CD4-positive, alpha-beta T cell treated with Interferon alpha-2 for 1 hour (primary cell): ENCODE measurements at regions not wholly inside any gene's neighbourhood (a gene's known extent, or its start where the extent isn't known, plus 50 kb on each side); places are given as distances from the start of the nearest gene placed in this dataset.

Source experiments
- DNase-seq, 2 donors: peaks; one replicate each; pipeline ENCODE4 v3.0.0-alpha.2; 2020 to 2022

DNA sequence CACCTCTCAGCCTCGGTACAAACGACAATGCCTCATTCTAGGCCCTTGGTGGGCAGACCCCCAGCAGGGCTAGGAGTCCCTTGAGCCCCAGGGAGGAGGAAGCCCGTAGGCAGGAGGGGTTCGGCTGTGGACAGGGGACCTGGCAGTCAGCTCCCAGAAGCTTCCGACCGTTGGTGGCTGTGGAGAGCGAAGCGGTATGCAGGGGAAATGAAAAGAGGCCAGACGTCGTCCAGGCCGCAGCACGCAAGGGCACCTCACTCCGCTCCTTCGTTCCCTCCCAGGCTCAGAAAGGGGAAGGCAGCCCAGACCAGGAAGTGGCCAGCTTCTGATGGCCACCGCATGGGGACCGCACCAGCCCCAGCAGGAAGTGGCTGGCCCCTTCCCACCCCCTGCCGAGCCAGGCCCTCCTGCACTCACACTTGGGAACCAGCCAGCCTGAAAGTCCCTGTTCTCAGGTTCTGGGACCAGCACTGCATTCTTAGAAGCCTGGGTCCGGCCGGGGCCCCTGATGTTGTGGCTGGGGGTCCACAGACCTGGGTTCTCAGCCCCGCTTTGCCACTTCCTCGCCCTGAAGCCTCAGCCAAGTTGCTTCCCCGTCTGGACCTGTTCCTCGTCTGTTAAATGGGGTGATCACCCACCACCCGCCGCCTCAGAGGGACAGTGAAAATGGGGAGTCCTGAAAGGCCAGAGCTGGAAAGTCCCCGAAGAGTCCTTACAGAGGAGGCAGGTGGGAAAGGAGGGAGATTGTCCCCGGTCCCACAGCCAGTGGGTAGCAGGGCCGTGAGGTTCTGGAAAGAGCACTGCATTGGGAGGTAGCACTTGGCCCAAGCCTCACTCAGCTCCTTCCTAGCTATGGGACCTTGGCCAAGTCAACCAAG is 104.0 kb upstream of the RUNX3 start:
- DNase-seq, result peak; percentile 55 to 74

- no peak for DNase-seq
Measured at GRCh38 chr1:25033030-25033827, 103.2 kb upstream of the RUNX3 start.

DNA sequence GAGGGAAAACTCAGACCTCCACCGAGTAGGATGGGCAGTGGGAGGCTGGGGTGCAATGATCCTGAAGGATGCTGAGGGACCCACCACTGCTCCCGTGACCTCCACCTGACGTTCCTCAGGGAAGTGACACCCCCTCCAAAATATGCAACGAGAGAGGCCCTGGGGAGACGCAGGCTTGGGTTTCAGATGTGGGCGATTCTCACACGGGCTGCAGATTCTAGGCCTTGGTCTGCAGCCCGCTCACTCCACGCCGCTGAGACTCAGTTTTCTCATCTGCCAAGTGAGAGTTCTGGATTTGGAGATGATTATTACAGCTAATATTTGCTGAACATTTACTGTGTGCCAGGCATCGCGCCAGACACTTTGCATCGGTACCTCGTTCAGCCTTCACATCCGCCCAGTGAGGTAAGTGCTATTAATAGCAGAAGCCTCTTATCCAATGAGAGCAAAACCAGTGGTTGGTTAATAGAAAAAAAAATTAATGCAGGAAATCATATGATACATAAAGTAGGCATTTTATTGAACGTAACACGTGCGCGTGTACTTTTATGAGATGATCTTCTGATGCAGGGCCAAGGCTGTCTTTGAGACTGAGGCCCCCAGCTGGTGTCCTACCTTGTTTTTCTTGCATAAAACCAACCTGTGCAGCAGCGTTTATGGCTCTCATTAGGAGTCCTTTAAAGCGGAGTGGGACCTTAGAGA is 102.0 kb upstream of the RUNX3 start:
- peak; percentile 80 to 89 for DNase-seq

- DNase-seq, result no peak
Measured at GRCh38 chr1:25031601-25031965, 101.5 kb upstream of the RUNX3 start.

DNA sequence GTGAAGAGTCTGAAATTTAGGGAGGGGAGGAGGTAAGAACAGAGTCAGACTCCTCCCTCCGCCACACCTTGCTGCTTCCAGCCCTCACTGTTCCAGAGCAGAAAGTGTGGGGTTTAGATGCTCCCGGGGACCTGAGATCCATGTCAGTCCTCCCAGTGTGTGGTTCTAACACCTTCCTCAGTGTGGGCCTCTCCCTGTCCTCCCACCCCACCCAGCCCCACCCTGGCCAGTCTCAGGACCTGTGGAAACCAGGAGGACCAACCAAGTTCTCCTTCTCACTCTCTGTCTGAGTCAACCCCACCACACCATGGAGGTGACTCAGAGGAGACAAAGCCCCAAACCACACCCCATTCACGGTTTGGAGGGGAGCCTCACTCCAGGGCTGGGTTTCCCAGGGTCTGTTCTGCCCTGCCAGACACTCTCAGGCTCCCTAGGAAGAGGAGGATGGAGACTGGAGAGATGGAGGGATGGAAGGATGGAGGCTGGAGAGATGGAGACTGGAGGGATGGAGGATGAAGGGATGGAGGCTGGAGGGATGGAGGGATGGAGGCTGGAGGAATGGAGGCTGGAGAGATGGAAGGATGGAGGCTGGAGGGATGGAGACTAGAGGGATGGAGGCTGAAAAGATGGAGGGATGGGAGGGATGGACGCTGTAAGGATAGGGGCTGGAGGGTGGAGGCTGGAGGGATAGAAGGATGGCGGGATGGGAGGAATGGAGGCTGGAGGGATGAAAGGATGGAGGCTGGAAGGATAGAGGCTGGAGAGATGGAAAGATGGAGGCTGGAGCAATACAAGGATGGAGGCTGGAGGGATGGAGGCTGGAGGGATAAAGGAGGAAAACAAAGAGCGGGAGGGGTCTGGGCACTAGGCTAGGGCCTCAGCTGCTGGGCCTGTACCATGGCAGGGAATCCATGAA is 100.9 kb upstream of the RUNX3 start:
- peak; percentile 72 to 73 for DNase-seq

- no peak for DNase-seq
Measured at GRCh38 chr1:25030012-25030411, 99.9 kb upstream of the RUNX3 start.

DNA sequence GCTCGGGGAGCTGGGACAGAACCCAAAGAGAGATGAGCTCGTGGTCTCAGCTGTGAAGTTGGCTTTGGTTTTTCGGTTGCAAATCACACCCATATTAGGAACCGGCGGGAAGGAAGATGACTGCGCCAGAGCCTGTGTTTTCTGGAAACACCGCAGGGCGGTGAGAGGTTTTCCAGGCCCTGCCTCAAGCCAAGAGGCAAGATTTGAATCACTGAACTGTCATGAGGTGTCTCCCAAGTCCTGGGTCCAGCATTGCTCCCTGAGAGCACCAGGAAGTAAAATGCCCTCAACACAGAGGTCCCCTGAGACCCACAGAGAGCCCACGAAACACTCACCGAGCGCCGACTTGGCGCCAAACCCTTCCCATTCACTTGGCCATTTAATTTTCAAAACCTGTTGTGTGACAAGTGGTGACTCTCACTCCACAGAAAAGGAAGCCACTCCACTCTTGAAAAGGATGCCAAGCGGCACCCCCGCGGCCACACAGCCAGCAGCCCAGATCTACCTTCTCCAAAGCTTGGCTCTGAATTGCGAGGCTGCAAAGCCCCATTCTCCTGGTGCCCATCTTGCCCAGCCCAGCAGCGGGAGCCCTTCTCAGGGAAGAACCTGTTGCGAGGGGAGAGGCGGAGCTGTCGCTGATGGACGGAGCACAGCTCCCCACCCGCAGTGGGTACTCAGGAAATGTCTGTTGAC is 99.0 kb upstream of the RUNX3 start:
- peak in 1 of 2 donors; percentile 50 for DNase-seq

GRCh38 chr1:25028587-25028906 is 98.5 kb upstream of the RUNX3 start:
- no peak for DNase-seq

DNA sequence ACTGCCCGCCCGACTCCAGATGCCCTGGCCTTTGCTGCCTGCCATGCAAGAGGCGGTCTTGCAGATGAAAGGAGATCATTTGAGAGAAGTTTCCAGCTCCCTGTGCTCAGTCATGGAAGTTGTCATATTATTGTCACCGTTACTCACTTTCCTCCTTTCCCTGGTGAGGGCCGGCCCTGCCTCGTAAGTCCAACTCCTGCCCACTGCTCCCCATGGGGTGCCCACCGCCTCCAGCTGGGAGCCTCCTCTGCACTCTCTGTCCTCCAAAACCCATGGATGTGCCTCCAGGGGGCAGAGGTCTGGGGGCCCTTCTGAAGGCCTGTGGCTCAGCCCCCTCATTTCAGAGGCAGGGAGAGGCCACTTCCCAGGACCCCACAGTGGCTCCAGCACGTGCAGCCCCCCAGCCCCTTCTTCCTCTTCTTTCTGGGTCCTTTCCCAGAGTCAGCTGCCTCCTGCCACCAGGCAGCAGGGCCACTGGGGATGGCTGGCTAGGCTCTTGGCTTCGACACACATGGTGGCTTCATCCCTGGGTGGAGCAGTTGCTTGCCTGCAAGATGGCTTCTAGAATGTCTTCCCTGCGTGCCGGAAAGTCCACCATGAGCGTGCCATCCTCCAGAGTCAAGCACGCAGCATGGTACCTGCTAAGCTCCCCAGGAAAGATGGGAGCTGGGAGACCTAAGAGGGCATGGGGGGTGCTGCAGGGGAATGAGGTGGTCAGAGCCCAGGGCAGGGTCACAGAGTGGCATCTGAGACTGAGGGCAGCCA is 97.9 kb upstream of the RUNX3 start:
- no peak for DNase-seq

DNA sequence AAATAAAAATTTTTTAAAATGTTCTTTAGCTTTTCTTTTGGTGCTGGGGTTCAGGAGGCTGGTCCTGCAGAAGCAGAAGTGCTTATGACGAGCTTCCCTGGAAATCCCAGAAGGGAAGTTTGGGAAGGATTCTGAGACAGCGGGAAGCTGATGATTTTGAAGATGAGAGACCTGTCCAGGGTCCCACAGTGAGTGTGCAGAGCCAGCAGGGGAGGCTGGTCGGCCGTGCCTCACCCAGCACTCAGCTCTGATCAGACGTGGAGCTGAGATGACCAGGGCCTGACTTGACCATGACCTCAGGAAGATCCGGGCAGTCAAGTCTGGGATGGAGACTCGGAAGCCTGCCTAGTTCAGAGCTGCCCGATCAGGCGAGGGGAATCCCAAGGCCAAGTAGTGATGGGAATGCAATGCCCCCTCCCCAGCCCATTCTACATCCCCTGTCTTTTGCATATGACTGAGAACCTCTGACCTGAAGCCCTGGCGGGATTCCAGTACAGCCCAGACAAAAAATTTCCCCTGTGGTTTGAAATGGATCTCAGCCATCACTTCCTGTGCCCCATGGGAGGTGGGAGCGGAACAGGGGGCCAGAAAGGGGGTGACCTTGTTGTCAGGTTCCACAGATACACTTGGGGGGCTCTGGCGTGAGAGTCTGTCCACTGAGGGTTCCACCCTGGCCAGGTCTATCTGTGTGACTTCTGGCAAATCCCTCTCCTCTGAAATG is 96.8 kb upstream of the RUNX3 start:
- DNase-seq, result no peak

- no peak for DNase-seq
Measured at GRCh38 chr1:25026304-25026703, 96.2 kb upstream of the RUNX3 start.

GRCh38 chr1:25024615-25025350 is 94.7 kb upstream of the RUNX3 start:
- DNase-seq, result no peak

DNA sequence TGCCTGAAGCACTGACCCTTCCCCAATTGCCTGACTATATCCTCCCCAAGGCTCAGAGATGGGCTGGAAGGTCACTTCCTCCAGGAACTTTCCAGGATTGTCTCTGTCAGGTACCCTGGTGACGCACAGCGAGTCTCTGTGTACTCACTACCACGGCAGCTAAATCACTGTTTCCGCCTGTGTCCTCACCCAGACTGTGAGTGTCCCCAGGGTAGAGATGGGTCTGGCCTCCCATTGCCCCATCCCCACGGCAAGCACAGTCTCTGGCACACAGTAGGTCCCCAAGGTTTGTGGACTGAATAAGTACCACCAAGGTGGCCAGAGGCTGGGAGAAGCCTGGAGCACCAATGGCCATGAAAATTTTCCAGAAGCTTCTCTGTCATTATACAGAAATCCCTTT is 93.8 kb upstream of the RUNX3 start:
- no peak for DNase-seq

- DNase-seq, result no peak
Measured at GRCh38 chr1:25023190-25023578, 93.1 kb upstream of the RUNX3 start.

- peak; percentile 97 to 99 for DNase-seq
Measured at GRCh38 chr1:25022361-25023189, 92.5 kb upstream of the RUNX3 start.

DNA sequence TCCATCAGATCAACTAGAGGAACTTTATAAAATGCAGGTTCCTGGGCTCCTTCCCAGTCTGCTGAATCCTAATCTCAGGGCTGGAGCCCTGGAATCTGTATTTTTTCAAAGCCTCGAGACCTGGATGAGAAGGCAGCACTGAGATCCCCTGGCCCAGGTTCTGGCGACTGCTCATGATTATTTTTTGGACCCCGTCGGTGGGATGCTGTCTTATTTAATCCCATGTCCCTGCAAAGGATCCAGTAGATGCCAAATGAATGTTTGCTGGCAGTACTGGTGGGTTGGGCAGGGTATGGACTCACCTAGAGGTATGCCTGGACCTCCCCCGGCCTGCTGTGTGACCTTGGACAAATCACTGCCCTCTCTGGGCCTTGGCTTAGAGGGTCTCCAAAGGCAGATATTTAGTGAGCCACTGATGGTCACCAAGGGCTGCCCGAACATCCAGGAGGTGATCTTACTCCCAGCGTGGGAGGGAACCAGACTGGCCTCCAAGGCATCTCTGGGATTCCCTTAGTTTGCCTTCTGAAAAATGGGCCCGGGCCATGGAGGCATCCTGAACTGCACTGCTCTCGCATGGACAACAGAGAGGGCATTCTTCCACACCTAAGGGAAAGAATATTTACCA is 91.6 kb upstream of the RUNX3 start:
- DNase-seq, result no peak

DNA sequence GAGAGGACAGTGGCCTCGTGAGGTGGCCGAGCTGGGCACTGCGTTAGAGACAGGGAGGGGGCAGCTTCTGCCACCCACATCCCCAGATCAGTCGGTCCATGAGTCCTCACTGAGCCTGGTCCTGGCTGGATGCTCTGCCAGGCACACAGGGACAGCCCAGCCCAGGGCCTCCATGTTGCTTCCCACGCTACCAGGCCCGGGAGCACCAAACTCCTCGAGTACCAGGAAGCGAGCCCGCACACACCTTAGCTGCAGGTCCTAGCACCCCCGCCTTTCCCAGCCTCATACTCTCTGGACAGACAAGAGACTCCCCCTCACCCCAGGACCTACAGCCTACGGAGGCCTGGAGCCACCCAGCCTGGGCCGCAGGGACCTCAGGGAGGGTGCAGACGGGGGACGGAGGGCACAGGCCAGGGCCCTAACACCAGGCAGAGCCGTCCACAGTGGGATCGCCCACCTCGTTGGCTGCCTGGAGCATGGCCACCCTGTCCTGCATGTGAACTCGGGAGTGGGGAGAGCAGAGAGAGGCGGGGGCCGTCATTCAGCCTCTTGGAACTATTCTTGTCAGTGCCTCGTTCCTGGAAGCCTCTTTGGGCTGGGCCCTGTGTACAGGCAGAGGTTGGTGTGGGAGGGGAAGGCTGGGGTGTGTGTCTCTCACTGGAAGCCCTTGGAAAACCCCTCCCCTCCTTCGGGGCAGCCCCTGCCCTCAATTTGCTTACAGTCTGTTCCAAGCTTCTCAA is 90.9 kb upstream of the RUNX3 start:
- DNase-seq, result peak in 1 of 2 donors; percentile 45
